ENCODE measurements at regions not wholly inside any gene's neighbourhood (a gene's known extent, or its start where the extent isn't known, plus 50 kb on each side); places are given as distances from the start of the nearest gene placed in this dataset.
"Not testable (repeated sequence)": the region's sequence is repeated elsewhere in the genome, so short reads cannot be mapped to it uniquely, and the experiment has no call there.

DNA sequence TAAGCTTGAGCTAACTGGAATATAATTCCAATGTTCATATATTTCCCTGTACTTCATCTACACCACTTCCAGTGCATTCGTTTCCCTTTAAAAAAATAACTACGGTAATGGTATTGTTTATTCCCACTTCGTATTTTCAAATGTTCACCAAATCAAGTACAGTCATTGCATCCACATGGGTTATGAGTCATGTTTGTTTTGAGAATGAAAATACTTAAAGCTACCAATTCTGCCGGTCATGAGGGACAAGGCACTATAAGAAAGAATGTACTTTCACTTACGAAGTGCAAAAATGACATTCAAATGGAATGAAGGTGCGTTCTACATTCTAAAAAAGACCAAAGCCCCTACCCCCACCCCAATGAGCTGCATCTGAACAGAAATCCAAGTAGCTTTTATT is 174.4 kb upstream of the FGF13 start:
- no peak for DNase-seq (ENCODE audit: extremely low spot score)
- ChIA-PET POLR2A (no interaction called here), CTCF (no interaction called here)
- TF ChIP-seq HDGF (IDR thresholded peaks at IDR 0.05; ENCODE audit: borderline replicate concordance): no peak
- no peak for TF ChIP-seq CTBP1 (IDR thresholded peaks at IDR 0.05; ENCODE audit: borderline replicate concordance)
- TF ChIP-seq ARNT (IDR thresholded peaks at IDR 0.05): no peak
- no peak for TF ChIP-seq TARDBP (IDR thresholded peaks at IDR 0.05)

GRCh38 chrX:138880293-138880692 is 168.8 kb upstream of the FGF13 start:
- CTCF ChIA-PET; DNase-seq (ENCODE audit: extremely low spot score); POLR2A ChIA-PET: not testable (repeated sequence)

DNA sequence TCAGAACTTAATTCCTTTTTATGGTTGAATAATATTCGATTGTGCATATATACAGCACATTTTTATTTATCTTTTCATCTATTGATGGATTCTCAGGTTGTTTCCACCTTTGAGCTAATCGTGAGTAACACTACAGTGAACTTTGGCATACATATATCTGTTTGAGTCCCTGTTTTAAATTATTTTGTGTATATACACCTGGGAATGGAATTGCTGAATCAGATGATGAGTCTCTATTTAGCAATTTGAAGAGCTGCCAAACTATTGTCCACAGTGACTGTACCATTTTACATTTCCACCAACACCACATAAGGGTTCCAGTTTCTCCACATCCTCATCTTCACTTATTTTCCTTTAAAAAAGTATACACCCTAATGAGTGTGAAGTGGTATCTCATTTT is 166.2 kb upstream of the FGF13 start:
- no peak for DNase-seq (ENCODE audit: extremely low spot score)
- ChIA-PET POLR2A (no interaction called here), CTCF (no interaction called here)
- TF ChIP-seq TARDBP (IDR thresholded peaks at IDR 0.05) (no peak), FOXA1 (IDR thresholded peaks at IDR 0.05) (no peak), ARNT (IDR thresholded peaks at IDR 0.05) (no peak), BHLHE40 (IDR thresholded peaks at IDR 0.05; ENCODE audit: borderline replicate concordance) (no peak), HDGF (IDR thresholded peaks at IDR 0.05; ENCODE audit: borderline replicate concordance) (no peak), FOXK2 (IDR thresholded peaks at IDR 0.05) (no peak), NFRKB (IDR thresholded peaks at IDR 0.05) (no peak), CTBP1 (IDR thresholded peaks at IDR 0.05; ENCODE audit: borderline replicate concordance) (no peak), L3MBTL2 (conservative IDR thresholded peaks at IDR 0.05) (no peak)
- TF ChIP-seq, protein P1, sequence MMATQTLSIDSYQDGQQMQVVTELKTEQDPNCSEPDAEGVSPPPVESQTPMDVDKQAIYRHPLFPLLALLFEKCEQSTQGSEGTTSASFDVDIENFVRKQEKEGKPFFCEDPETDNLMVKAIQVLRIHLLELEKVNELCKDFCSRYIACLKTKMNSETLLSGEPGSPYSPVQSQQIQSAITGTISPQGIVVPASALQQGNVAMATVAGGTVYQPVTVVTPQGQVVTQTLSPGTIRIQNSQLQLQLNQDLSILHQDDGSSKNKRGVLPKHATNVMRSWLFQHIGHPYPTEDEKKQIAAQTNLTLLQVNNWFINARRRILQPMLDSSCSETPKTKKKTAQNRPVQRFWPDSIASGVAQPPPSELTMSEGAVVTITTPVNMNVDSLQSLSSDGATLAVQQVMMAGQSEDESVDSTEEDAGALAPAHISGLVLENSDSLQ (IDR thresholded peaks at IDR 0.05): no peak

DNA sequence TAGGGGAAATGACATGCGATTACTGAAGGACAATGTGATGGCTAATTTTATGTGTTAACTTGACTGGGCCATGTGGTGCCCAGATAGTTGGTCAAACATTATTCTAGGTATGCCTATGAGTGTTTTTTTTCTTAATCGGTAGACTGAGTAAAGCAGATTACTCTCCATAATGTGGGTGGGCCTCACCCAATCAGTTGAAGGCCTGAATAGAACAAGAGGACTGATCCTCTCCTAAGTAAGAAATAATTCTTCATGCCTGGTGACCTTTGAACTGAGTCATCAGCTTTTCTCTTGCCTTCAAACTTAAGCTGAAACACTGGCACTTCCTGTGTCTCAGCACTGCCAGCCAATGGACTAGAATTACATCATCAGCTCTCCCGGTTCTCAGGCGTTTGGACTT is 164.0 kb upstream of the FGF13 start:
- CTCF ChIA-PET: no interaction called here
- POLR2A ChIA-PET: no interaction called here
- TF ChIP-seq NFRKB (IDR thresholded peaks at IDR 0.05): no peak
- no peak for TF ChIP-seq FOXK2 (IDR thresholded peaks at IDR 0.05)
- TF ChIP-seq ELF4 (IDR thresholded peaks at IDR 0.05): no peak
- no peak for TF ChIP-seq LEF1 (IDR thresholded peaks at IDR 0.05; ENCODE audit: borderline replicate concordance)
- TF ChIP-seq SP1 (IDR thresholded peaks at IDR 0.05): no peak
- no peak for TF ChIP-seq L3MBTL2 (conservative IDR thresholded peaks at IDR 0.05)
- no peak for TF ChIP-seq FOXM1 (IDR thresholded peaks at IDR 0.05; ENCODE audit: borderline replicate concordance)
- no peak for TF ChIP-seq HDGF (IDR thresholded peaks at IDR 0.05; ENCODE audit: borderline replicate concordance)
- TF ChIP-seq ARNT (IDR thresholded peaks at IDR 0.05): no peak
- no peak for TF ChIP-seq ZNF384 (IDR thresholded peaks at IDR 0.05)
- no peak for TF ChIP-seq TARDBP (IDR thresholded peaks at IDR 0.05)
- TF ChIP-seq SUZ12 (IDR thresholded peaks at IDR 0.05): no peak
- DNase-seq (ENCODE audit: extremely low spot score): no peak

DNA sequence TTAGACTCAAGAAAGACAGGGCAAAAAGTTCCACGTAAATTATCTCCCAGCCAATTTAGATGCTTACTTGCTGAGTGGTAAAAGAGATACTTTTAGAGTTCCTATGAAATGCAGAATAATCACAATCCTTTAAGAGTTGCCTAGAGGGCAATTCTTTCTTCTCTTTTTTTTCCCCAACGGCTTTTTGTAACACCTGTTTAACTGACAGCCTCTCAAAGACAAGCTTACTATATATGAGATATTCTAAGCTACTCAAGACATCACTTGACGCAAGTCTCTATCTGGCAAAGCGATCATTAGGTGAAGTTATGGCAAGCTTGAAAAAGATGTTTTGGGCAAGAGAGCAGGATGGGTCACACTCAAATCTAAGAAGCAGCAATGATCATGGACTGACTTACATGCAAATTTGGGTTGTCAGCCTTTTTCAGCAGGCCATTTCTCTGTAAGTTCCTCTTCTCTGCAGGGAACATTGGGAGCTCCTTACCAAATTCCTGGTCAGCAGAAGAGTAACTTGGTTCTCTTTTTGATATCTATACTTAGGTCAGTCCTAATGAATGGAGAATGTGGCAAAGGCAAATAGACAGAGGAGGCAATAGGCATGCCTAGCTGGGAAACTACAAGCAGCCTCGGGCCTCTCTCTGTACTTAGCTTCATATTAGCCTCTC is 162.9 kb upstream of the FGF13 start:
- no peak for TF ChIP-seq CTBP1 (IDR thresholded peaks at IDR 0.05; ENCODE audit: borderline replicate concordance)
- no peak for TF ChIP-seq ARNT (IDR thresholded peaks at IDR 0.05)
- no peak for TF ChIP-seq FOXM1 (IDR thresholded peaks at IDR 0.05; ENCODE audit: borderline replicate concordance)
- no peak for TF ChIP-seq ZNF384 (IDR thresholded peaks at IDR 0.05)
- TF ChIP-seq L3MBTL2 (conservative IDR thresholded peaks at IDR 0.05): no peak
- no peak for TF ChIP-seq BHLHE40 (IDR thresholded peaks at IDR 0.05; ENCODE audit: borderline replicate concordance)
- TF ChIP-seq, protein P1 (IDR thresholded peaks at IDR 0.05): no peak
- TF ChIP-seq LEF1 (IDR thresholded peaks at IDR 0.05; ENCODE audit: borderline replicate concordance): no peak
- TF ChIP-seq FOXA1 (IDR thresholded peaks at IDR 0.05): no peak
- TF ChIP-seq FOXK2 (IDR thresholded peaks at IDR 0.05): no peak
- TF ChIP-seq ELF4 (IDR thresholded peaks at IDR 0.05): no peak
- no peak for TF ChIP-seq TARDBP (IDR thresholded peaks at IDR 0.05)
- TF ChIP-seq SP1 (IDR thresholded peaks at IDR 0.05): no peak
- no peak for TF ChIP-seq SUZ12 (IDR thresholded peaks at IDR 0.05)
- no peak for TF ChIP-seq NFRKB (IDR thresholded peaks at IDR 0.05)
- no peak for TF ChIP-seq HDGF (IDR thresholded peaks at IDR 0.05; ENCODE audit: borderline replicate concordance)
- DNase-seq (ENCODE audit: extremely low spot score): no peak
- ChIA-PET POLR2A (no interaction called here), CTCF (interaction anchor here (0.6 kb wide), 1 partner anchor 220 kb away, joined by 3 read pairs; no protein-coding TSS in a partner anchor)

DNA sequence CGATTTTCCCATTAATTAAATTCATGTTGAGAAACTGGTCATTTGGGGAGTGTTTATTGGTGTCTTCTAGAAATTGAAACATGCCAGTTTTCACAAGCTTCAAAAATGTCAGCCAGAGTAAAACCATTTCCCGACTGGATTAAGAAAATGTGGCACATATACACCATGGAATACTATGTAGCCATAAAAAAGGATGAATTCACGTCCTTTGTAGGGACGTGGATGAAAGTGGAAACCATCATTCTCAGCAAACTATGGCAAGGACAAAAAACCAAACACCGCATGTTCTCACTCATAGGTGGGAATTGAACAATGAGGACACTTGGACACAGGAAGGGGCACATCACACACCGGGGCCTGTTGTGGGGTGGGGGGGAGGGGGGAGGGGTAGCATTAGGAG is 162.1 kb upstream of the FGF13 start:
- POLR2A ChIA-PET; DNase-seq (ENCODE audit: extremely low spot score); CTCF ChIA-PET: not testable (repeated sequence)

DNA sequence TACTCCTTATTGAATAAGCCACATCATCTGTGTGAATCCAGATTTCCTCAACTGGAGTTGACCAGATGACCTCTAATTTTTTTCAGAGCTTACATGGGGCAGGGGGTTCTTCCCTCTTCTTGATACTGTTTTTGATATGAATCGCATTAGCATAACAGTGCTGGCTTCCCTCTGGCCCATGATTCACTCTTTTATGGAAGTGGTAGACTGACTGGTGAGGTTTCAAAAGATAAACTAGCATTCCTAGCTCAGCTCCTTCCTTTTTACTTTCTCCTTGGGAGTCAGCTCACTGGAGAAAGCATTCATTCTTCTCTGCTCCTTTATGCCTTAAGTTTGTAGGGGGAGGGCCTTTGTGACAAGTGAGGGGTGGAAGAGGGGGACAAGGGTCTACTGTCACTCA is 161.0 kb upstream of the FGF13 start:
- TF ChIP-seq BHLHE40 (IDR thresholded peaks at IDR 0.05; ENCODE audit: borderline replicate concordance): no peak
- TF ChIP-seq FOXM1 (IDR thresholded peaks at IDR 0.05; ENCODE audit: borderline replicate concordance): no peak
- no peak for TF ChIP-seq SP1 (IDR thresholded peaks at IDR 0.05)
- TF ChIP-seq CTBP1 (IDR thresholded peaks at IDR 0.05; ENCODE audit: borderline replicate concordance): no peak
- TF ChIP-seq ZNF384 (IDR thresholded peaks at IDR 0.05): no peak
- TF ChIP-seq, protein P1 (IDR thresholded peaks at IDR 0.05): no peak
- no peak for TF ChIP-seq L3MBTL2 (conservative IDR thresholded peaks at IDR 0.05)
- no peak for TF ChIP-seq ARNT (IDR thresholded peaks at IDR 0.05)
- no peak for TF ChIP-seq ELF4 (IDR thresholded peaks at IDR 0.05)
- no peak for TF ChIP-seq LEF1 (IDR thresholded peaks at IDR 0.05; ENCODE audit: borderline replicate concordance)
- TF ChIP-seq NFRKB (IDR thresholded peaks at IDR 0.05): no peak
- no peak for TF ChIP-seq FOXK2 (IDR thresholded peaks at IDR 0.05)
- TF ChIP-seq SUZ12 (IDR thresholded peaks at IDR 0.05): no peak
- TF ChIP-seq TARDBP (IDR thresholded peaks at IDR 0.05): no peak
- no peak for TF ChIP-seq FOXA1 (IDR thresholded peaks at IDR 0.05)
- TF ChIP-seq HDGF (IDR thresholded peaks at IDR 0.05; ENCODE audit: borderline replicate concordance): no peak
- CTCF ChIA-PET: no interaction called here
- POLR2A ChIA-PET: no interaction called here
- no peak for DNase-seq (ENCODE audit: extremely low spot score)
